Right cardiac atrium (tissue), 5 donors: ENCODE measurements at regions not wholly inside any gene's neighbourhood (a gene's known extent, or its start where the extent isn't known, plus 50 kb on each side); places are given as distances from the start of the nearest gene placed in this dataset.

Experiments
- ATAC-seq, 2 donors: fragments of 200-7000 bp; cut with Tn5 transposase; one replicate each; pipeline versions ENCODE4 v1.8.0 to v1.9.1; 2020; ENCODE audit warnings: moderate library complexity in 2 of 2, mild to moderate bottlenecking in 1 of 2
- DNase-seq, 3 donors: peaks; one replicate each; pipeline ENCODE4 v3.0.0-alpha.2; 2020
- H3K27ac ChIP-seq: one replicate; pipeline ENCODE4 v1.5.1; 2013; ENCODE audit warnings: mild to moderate bottlenecking, low read length, control low read depth, moderate library complexity
- H3K27me3 ChIP-seq: one replicate; pipeline ENCODE4 v1.6.1; 2013; ENCODE audit not compliant: control insufficient read depth, insufficient read depth
- H3K4me1 ChIP-seq: one replicate; pipeline ENCODE4 v1.6.1; 2013; ENCODE audit warnings: low read length; ENCODE audit not compliant: control insufficient read depth, insufficient read depth
- H3K4me3 ChIP-seq: one replicate; pipeline ENCODE4 v1.5.1; 2013; ENCODE audit warnings: low read length, control low read depth
- H3K9me3 ChIP-seq: one replicate; pipeline ENCODE4 v1.6.1; 2013; ENCODE audit warnings: low read length; ENCODE audit not compliant: control insufficient read depth
- WGBS: extraction: QIAGEN DNeasy Blood & Tissue Kit; methylation state at CpG from one replicate; pipeline ENCODE4 v1.1.7; 2013; 5-methylcytosine and 5-hydroxymethylcytosine counted together
- intact Hi-C, 4 donors: fragments of 100-400 bp; cut with DNase I; formaldehyde crosslinking; loops; one replicate each; pipeline versions ENCODE4 v1.11.0 to v1.14.0; 2022 to 2023
- donor health status: healthy with polysubstance abuse.
- donor health status: DM: no; HTN: yes; CAD: no.
- donor health status: DM: no; HTN: no; CAD: no.
- donor health status: DM: no; HTN: yes; CAD: no; lungs with severe emphysema.
- donor health status: DM: yes; HTN: yes; CAD: no.

- Histone ChIP-seq H3K9me3 (no peaks in the 10 kb centered on the region), H3K27me3 (no peaks in the 10 kb centered on the region), H3K4me3 (no peak overlapping the region), H3K27ac (no peak overlapping the region), H3K4me1 (no peaks in the 10 kb centered on the region)
- no peak for ATAC-seq
- 82% methylated on average over 6 of the region's 6 CpGs for WGBS
- DNase-seq: no peak
- intact Hi-C loops: no loop called here
Measured at GRCh38 chr6:148226284-148226683, 116.4 kb upstream of the SASH1 start.

- H3K4me1 ChIP-seq: no peaks in the 10 kb centered on the region
- no peak overlapping the region for H3K27ac ChIP-seq
- ATAC-seq: no peak
- no peak for DNase-seq
- no peaks in the 10 kb centered on the region for H3K9me3 ChIP-seq
- H3K4me3 ChIP-seq: no peak overlapping the region
- H3K27me3 ChIP-seq: no peaks in the 10 kb centered on the region
- 71% methylated on average over 4 of the region's 4 CpGs for WGBS
- intact Hi-C loops: no loop called here
Measured at GRCh38 chr6:148231572-148231971, 111.1 kb upstream of the SASH1 start.

GRCh38 chr6:148235446-148235845, 107.2 kb upstream of the SASH1 start:
- ATAC-seq (no peak), DNase-seq (no peak)
- WGBS: 88% methylated on average over 3 of the region's 3 CpGs
- Histone ChIP-seq H3K9me3 (no peaks in the 10 kb centered on the region), H3K4me3 (no peak overlapping the region), H3K27ac (no peak overlapping the region), H3K4me1 (peaks cover 5% of the 10 kb centered on the region), H3K27me3 (no peaks in the 10 kb centered on the region)
- intact Hi-C loops: no loop called here

GRCh38 chr6:148238713-148239112, 103.9 kb upstream of the SASH1 start:
- no peak overlapping the region for H3K27ac ChIP-seq
- 81% methylated on average over 7 of the region's 7 CpGs for WGBS
- H3K4me3 ChIP-seq: no peak overlapping the region
- H3K4me1 ChIP-seq: peaks cover 5% of the 10 kb centered on the region
- DNase-seq (no peak), ATAC-seq (peak in 1 of 2 donors; percentile 34)
- H3K9me3 ChIP-seq: no peaks in the 10 kb centered on the region
- intact Hi-C loops: no loop called here
- no peaks in the 10 kb centered on the region for H3K27me3 ChIP-seq

- peak in 1 of 2 donors; percentile 74 for ATAC-seq
- intact Hi-C loops: no loop called here
- H3K4me3 ChIP-seq: no peak overlapping the region
- no peak overlapping the region for H3K27ac ChIP-seq
- WGBS: 38% methylated on average over 5 of the region's 5 CpGs
- DNase-seq: no peak
- H3K4me1 ChIP-seq: peaks cover 5% of the 10 kb centered on the region
- no peaks in the 10 kb centered on the region for H3K27me3 ChIP-seq
- no peaks in the 10 kb centered on the region for H3K9me3 ChIP-seq
Measured at GRCh38 chr6:148239215-148239614, 103.4 kb upstream of the SASH1 start.

GRCh38 chr6:148239801-148240460, 102.7 kb upstream of the SASH1 start:
- 54% methylated on average over 6 of the region's 6 CpGs for WGBS
- H3K4me3 ChIP-seq: no peak overlapping the region
- DNase-seq (peak in 2 of 3 donors; percentile 43 to 50), ATAC-seq (peak; percentile 24 to 42)
- peaks cover 8% of the 10 kb centered on the region for H3K4me1 ChIP-seq
- no peaks in the 10 kb centered on the region for H3K27me3 ChIP-seq
- intact Hi-C loops: no loop called here
- H3K9me3 ChIP-seq: no peaks in the 10 kb centered on the region
- H3K27ac ChIP-seq: peak overlapping the region; percentile 70

- DNase-seq (peak; percentile 52 to 85 (median 81)), ATAC-seq (peak; percentile 73 to 84)
- H3K9me3 ChIP-seq: no peaks in the 10 kb centered on the region
- WGBS: 57% methylated on average over 6 of the region's 6 CpGs
- peaks cover 8% of the 10 kb centered on the region for H3K4me1 ChIP-seq
- intact Hi-C loops: no loop called here
- no peaks in the 10 kb centered on the region for H3K27me3 ChIP-seq
- peak overlapping the region; percentile 42 for H3K27ac ChIP-seq
- H3K4me3 ChIP-seq: no peak overlapping the region
Measured at GRCh38 chr6:148240461-148240840, 102.2 kb upstream of the SASH1 start.

GRCh38 chr6:148240861-148241477, 101.7 kb upstream of the SASH1 start:
- Histone ChIP-seq H3K9me3 (no peaks in the 10 kb centered on the region), H3K4me3 (no peak overlapping the region), H3K4me1 (peaks cover 8% of the 10 kb centered on the region), H3K27ac (no peak overlapping the region), H3K27me3 (no peaks in the 10 kb centered on the region)
- DNase-seq: no peak
- intact Hi-C loops: no loop called here
- no peak for ATAC-seq
- WGBS: 53% methylated on average over 3 of the region's 3 CpGs

- Histone ChIP-seq H3K9me3 (no peaks in the 10 kb centered on the region), H3K4me1 (peaks cover 8% of the 10 kb centered on the region), H3K27ac (no peak overlapping the region), H3K27me3 (no peaks in the 10 kb centered on the region), H3K4me3 (no peak overlapping the region)
- DNase-seq (no peak), ATAC-seq (peak in 1 of 2 donors; percentile 57)
- WGBS: 40% methylated on average over 4 of the region's 4 CpGs
- intact Hi-C loops: no loop called here
Measured at GRCh38 chr6:148242180-148242579, 100.5 kb upstream of the SASH1 start.

GRCh38 chr6:148244217-148244935, 98.3 kb upstream of the SASH1 start:
- no peaks in the 10 kb centered on the region for H3K9me3 ChIP-seq
- WGBS: 69% methylated on average over 10 of the region's 10 CpGs
- ATAC-seq: no peak
- H3K4me3 ChIP-seq: no peak overlapping the region
- no peaks in the 10 kb centered on the region for H3K27me3 ChIP-seq
- peak in 2 of 3 donors; percentile 36 to 54 for DNase-seq
- peaks cover 10% of the 10 kb centered on the region for H3K4me1 ChIP-seq
- intact Hi-C loops: no loop called here
- H3K27ac ChIP-seq: peak overlapping the region; percentile 8

GRCh38 chr6:148247386-148248063, 95.1 kb upstream of the SASH1 start:
- ATAC-seq: no peak
- WGBS: 84% methylated on average over 6 of the region's 6 CpGs
- no peak for DNase-seq
- no peak overlapping the region for H3K27ac ChIP-seq
- peaks cover 4% of the 10 kb centered on the region for H3K4me1 ChIP-seq
- H3K27me3 ChIP-seq: no peaks in the 10 kb centered on the region
- no peaks in the 10 kb centered on the region for H3K9me3 ChIP-seq
- intact Hi-C loops: no loop called here
- H3K4me3 ChIP-seq: no peak overlapping the region
